ENCODE measurements at regions not wholly inside any gene's neighbourhood (a gene's known extent, or its start where the extent isn't known, plus 50 kb on each side); places are given as distances from the start of the nearest gene placed in this dataset.

- WGBS, 2 donors, result 69 to 70% methylated on average over 3 of the region's 3 CpGs
- intact Hi-C loops (cut with DNase I; ENCODE audit: low total_unique reads), result no loop called here
- no peak for DNase-seq (ENCODE audit: low spot score in 2 of 2)
- no peak overlapping the region for H3K4me3 ChIP-seq (ENCODE audit: low read depth, poor library complexity, severe bottlenecking)
- TF ChIP-seq POLR2A (IDR thresholded peaks at IDR 0.05) (no peak), CTCF (IDR thresholded peaks at IDR 0.05) (no peak)
Measured at GRCh38 chr15:35174948-35175347, 89.9 kb upstream of the NANOGP8 start.

DNA sequence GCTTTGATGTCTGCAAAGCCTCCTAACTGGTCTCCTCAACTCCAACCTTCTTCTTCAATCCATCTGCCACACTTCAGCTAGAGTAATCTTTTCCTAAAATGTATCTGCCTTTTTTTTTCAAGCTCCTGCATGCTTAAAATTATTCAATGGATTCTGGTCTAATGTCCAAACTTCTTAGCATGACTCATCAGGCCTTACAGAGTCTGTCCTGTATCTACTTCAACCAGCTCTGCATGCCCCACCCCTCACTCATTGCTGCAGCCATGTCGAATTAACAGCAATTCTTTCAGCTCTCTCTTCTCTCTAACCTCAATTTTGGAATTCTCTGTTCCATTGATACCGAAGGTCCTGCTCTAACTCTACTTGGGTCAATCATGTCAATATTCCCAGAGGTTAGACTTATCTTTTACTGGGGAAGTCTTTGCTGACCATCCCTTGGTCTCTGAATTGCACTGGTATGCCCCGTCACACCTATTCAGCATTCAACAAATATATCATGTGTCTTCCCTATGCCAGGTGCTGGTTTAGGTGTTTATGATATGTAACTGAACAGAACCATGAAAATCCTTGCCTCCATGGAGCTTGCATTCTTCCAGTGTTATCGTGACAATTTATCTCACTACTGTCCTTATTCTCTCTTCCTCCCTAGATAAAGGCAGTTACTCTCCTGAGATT, 88.5 kb upstream of the NANOGP8 start:
- 71 to 83% methylated on average over 4 of the region's 4 CpGs for WGBS, 2 donors
- TF ChIP-seq POLR2A (IDR thresholded peaks at IDR 0.05) (no peak), CTCF (IDR thresholded peaks at IDR 0.05) (no peak)
- no peak overlapping the region for H3K4me3 ChIP-seq (ENCODE audit: low read depth, poor library complexity, severe bottlenecking)
- intact Hi-C loops (cut with DNase I; ENCODE audit: low total_unique reads), result no loop called here
- no peak for DNase-seq (ENCODE audit: low spot score in 2 of 2)

DNA sequence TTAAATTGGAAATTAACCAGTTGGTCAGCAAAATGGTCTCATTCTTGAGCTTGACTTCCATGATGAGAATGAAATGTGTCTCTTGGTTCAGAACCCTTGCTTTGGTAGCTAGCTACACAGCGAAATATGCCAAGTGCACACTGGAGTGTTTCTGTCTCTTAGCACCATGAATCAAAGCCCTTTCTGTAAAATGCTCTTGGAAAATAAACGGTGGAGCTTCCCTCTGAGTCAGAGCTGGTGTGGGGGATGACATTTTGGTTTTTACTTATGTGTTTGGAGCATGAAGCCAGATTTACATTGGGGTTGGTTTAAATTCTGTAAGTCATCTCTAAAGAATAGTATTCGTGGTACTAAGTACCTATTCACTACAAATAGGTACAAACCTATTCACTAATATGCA, 85.1 kb upstream of the NANOGP8 start:
- no peak overlapping the region for H3K4me3 ChIP-seq (ENCODE audit: low read depth, poor library complexity, severe bottlenecking)
- no peak for DNase-seq (ENCODE audit: low spot score in 2 of 2)
- intact Hi-C loops (cut with DNase I; ENCODE audit: low total_unique reads), result no loop called here
- TF ChIP-seq POLR2A (IDR thresholded peaks at IDR 0.05), result no peak
- no peak for TF ChIP-seq CTCF (IDR thresholded peaks at IDR 0.05)
- 82 to 88% methylated on average over 3 of the region's 3 CpGs for WGBS, 2 donors

DNA sequence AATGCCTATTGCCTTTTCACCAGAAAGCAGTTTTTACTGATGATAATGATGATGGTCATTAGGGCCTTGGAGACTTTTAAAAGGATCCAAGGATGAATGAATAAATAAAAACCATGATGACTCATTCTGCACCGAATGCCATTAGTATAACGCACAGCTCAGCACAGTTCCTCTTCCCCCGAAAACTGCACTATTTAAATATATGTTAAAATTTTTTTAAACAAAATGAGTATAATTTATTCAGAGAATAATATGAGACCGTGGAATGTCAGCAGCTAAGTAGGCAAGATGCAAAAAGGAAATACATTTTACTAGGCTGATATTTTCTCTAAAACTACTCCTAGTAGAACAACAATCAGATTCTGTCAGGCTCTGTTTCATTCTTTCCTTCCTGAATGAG, 83.4 kb upstream of the NANOGP8 start:
- no peak for DNase-seq (ENCODE audit: low spot score in 2 of 2)

DNA sequence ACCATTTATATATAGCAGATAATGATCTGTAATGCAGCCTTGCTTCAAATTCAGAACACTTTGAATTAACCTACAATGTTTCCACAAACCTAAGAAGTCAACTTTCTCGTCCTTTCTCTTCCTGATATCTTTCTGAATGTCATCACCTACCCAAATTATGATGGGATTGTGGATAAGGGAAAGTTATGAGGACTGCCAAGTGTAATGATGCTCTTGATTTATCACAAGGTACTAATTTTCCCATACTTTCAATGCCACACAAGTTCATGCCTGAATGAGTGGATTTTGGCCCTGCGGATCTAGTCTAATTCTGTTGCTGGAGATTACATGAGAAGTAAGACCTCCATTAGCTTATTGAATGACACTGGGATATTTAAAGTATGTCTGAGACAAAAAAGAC, 82.6 kb upstream of the NANOGP8 start:
- intact Hi-C loops (cut with DNase I; ENCODE audit: low total_unique reads), result no loop called here
- no peak for DNase-seq (ENCODE audit: low spot score in 2 of 2)
- H3K4me3 ChIP-seq (ENCODE audit: low read depth, poor library complexity, severe bottlenecking), result no peak overlapping the region
- 79 to 80% methylated on average over 2 of the region's 2 CpGs for WGBS, 2 donors
- TF ChIP-seq CTCF (IDR thresholded peaks at IDR 0.05) (no peak), POLR2A (IDR thresholded peaks at IDR 0.05) (no peak)

More for the DNA sequence above, 83.4 kb upstream of the NANOGP8 start:
- intact Hi-C loops (cut with DNase I; ENCODE audit: low total_unique reads), result no loop called here
- H3K4me3 ChIP-seq (ENCODE audit: low read depth, poor library complexity, severe bottlenecking), result no peak overlapping the region
- 33 to 38% methylated on average over 4 of the region's 4 CpGs for WGBS, 2 donors
- no peak for TF ChIP-seq CTCF (IDR thresholded peaks at IDR 0.05)
- no peak for TF ChIP-seq POLR2A (IDR thresholded peaks at IDR 0.05)

Measured in lower leg skin (tissue), 4 donors.